Tibial artery (tissue), 4 donors: ENCODE measurements at regions not wholly inside any gene's neighbourhood (a gene's known extent, or its start where the extent isn't known, plus 50 kb on each side); places are given as distances from the start of the nearest gene placed in this dataset.

Source experiments
- DNase-seq, 2 donors: peaks; one replicate each; pipeline ENCODE4 v3.0.0-alpha.2; 2019
- H3K27ac ChIP-seq, 2 donors: fragments of 200-600 bp; sonication (generic) in 1 of 2; 1 replicate in 1 of 2; 2 replicates in 1 of 2; pipeline ENCODE4 v1.5.1; 2018 to 2019; ENCODE audit warnings: mild to moderate bottlenecking in 1 of 2
- H3K27me3 ChIP-seq, 2 donors: fragments of 200-600 bp; sonication (generic) in 1 of 2; one replicate each; pipeline versions ENCODE4 v1.5.1 to v1.6.0; 2016 to 2019
- H3K36me3 ChIP-seq, 3 donors: fragments of 200-600 bp; sonication (generic) in 2 of 3; one replicate each; pipeline ENCODE4 v1.5.1; 2016 to 2019; ENCODE audit warnings: mild to moderate bottlenecking in 2 of 3
- H3K4me1 ChIP-seq, 4 donors: fragments of 200-600 bp; sonication (generic) in 2 of 4; 1 replicate in 3 of 4; 2 replicates in 1 of 4; pipeline ENCODE4 v1.5.1; 2016 to 2019
- H3K4me3 ChIP-seq, 2 donors: fragments of 200-600 bp; sonication (generic) in 1 of 2; 1 replicate in 1 of 2; 2 replicates in 1 of 2; pipeline ENCODE4 v1.5.1; 2018 to 2019; ENCODE audit warnings: mild to moderate bottlenecking in 2 of 2
- H3K9me3 ChIP-seq, 3 donors: fragments of 200-600 bp; sonication (generic) in 1 of 3; one replicate each; pipeline ENCODE4 v1.5.1; 2016 to 2019
- CTCF ChIP-seq, 2 experiments: fragments of 200-600 bp in 1 of 2; fragments of 450-650 bp in 1 of 2; IDR thresholded peaks; one replicate each; pipeline ENCODE4 v1.5.1; 2017 to 2019; ENCODE audit warnings: antibody characterized with exemption in 2 of 2, mild to moderate bottlenecking in 1 of 2, moderate library complexity in 1 of 2
- intact Hi-C: fragments of 100-400 bp; cut with DNase I; formaldehyde crosslinking; loops from one replicate; pipeline ENCODE4 v1.15.0; 2023; ENCODE audit warnings: low total_unique reads

GRCh38 chr9:86471171-86471815, 117.1 kb upstream of the TUT7 start:
- H3K27ac ChIP-seq = no peak overlapping the region
- intact Hi-C loops = no loop called here
- TF ChIP-seq CTCF (IDR thresholded peaks at IDR 0.05) = no peak

GRCh38 chr9:86470326-86470725, 116.1 kb upstream of the TUT7 start:
- H3K4me3 ChIP-seq = no peak overlapping the region
- no peak for DNase-seq
- H3K36me3 ChIP-seq = no peaks in the 10 kb centered on the region
- intact Hi-C loops = no loop called here
- H3K9me3 ChIP-seq = no peaks in the 10 kb centered on the region
- no peak for TF ChIP-seq CTCF (IDR thresholded peaks at IDR 0.05)
- H3K27ac ChIP-seq = no peak overlapping the region
- no peaks in the 10 kb centered on the region for H3K4me1 ChIP-seq
- H3K27me3 ChIP-seq = no peaks in the 10 kb centered on the region

More at GRCh38 chr9:86471171-86471815, 117.1 kb upstream of the TUT7 start:
- no peaks in the 10 kb centered on the region for H3K36me3 ChIP-seq
- H3K4me3 ChIP-seq = no peak overlapping the region
- no peaks in the 10 kb centered on the region for H3K27me3 ChIP-seq
- H3K9me3 ChIP-seq = no peaks in the 10 kb centered on the region
- no peak for DNase-seq
- no peaks in the 10 kb centered on the region for H3K4me1 ChIP-seq

GRCh38 chr9:86469476-86470250, 115.5 kb upstream of the TUT7 start:
- H3K27me3 ChIP-seq = no peaks in the 10 kb centered on the region
- no peak overlapping the region for H3K4me3 ChIP-seq
- no peak overlapping the region for H3K27ac ChIP-seq
- intact Hi-C loops = no loop called here
- no peaks in the 10 kb centered on the region for H3K9me3 ChIP-seq
- H3K4me1 ChIP-seq = no peaks in the 10 kb centered on the region
- no peaks in the 10 kb centered on the region for H3K36me3 ChIP-seq
- DNase-seq = no peak
- TF ChIP-seq CTCF (IDR thresholded peaks at IDR 0.05) = no peak

- Histone ChIP-seq H3K9me3 (no peaks in the 10 kb centered on the region), H3K27me3 (no peaks in the 10 kb centered on the region), H3K27ac (no peak overlapping the region), H3K4me3 (no peak overlapping the region), H3K36me3 (no peaks in the 10 kb centered on the region), H3K4me1 (no peaks in the 10 kb centered on the region)
- no peak for DNase-seq
- intact Hi-C loops = no loop called here
- TF ChIP-seq CTCF (IDR thresholded peaks at IDR 0.05) = no peak
Observed at GRCh38 chr9:86464242-86464641, 110.0 kb upstream of the TUT7 start.

- Histone ChIP-seq H3K27me3 (no peaks in the 10 kb centered on the region), H3K4me3 (no peak overlapping the region), H3K36me3 (no peaks in the 10 kb centered on the region), H3K9me3 (no peaks in the 10 kb centered on the region), H3K27ac (no peak overlapping the region), H3K4me1 (no peaks in the 10 kb centered on the region)
- DNase-seq = no peak
- intact Hi-C loops = no loop called here
- no peak for TF ChIP-seq CTCF (IDR thresholded peaks at IDR 0.05)
Observed at GRCh38 chr9:86460216-86461002, 106.2 kb upstream of the TUT7 start.
